ENCODE measurements at regions not wholly inside any gene's neighbourhood (a gene's known extent, or its start where the extent isn't known, plus 50 kb on each side); places are given as distances from the start of the nearest gene placed in this dataset.

DNA sequence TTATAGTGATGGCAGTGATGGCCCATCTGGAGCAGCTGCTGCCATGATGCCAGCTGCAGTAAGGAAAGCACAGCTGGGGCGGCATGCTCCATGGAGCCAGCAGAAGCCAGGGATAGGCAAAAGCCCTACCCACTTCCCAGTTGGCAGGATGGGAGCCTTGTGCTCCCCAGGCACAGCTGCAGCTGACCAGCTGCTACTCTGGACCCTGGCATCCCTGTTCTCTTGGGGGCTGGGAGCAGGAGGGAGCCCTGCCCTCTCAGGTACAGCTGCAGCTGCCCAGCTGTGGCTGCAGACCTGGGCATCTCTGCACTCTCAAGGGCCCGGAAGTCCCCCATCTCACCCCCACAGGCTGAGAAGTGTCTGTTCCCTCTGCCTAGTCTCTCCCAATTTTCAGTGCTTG is 531.9 kb downstream of the PCDH18 start:
- intact Hi-C loops (cut with DNase I; ENCODE audit: low total_unique reads), result no loop called here
- Histone ChIP-seq H3K27me3 (no peaks in the 10 kb centered on the region), H3K4me1 (no peaks in the 10 kb centered on the region), H3K9me3 (peaks cover 2 to 48% (median 13%) of the 10 kb centered on the region in 4 donors), H3K4me3 (no peak overlapping the region), H3K36me3 (no peaks in the 10 kb centered on the region), H3K27ac (no peak overlapping the region)
- no peak for TF ChIP-seq POLR2A (IDR thresholded peaks at IDR 0.05)
- TF ChIP-seq, protein P1, sequence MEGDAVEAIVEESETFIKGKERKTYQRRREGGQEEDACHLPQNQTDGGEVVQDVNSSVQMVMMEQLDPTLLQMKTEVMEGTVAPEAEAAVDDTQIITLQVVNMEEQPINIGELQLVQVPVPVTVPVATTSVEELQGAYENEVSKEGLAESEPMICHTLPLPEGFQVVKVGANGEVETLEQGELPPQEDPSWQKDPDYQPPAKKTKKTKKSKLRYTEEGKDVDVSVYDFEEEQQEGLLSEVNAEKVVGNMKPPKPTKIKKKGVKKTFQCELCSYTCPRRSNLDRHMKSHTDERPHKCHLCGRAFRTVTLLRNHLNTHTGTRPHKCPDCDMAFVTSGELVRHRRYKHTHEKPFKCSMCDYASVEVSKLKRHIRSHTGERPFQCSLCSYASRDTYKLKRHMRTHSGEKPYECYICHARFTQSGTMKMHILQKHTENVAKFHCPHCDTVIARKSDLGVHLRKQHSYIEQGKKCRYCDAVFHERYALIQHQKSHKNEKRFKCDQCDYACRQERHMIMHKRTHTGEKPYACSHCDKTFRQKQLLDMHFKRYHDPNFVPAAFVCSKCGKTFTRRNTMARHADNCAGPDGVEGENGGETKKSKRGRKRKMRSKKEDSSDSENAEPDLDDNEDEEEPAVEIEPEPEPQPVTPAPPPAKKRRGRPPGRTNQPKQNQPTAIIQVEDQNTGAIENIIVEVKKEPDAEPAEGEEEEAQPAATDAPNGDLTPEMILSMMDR (IDR thresholded peaks at IDR 0.05), result no peak
- no peak for TF ChIP-seq POLR2AphosphoS5 (IDR thresholded peaks at IDR 0.05)
- TF ChIP-seq EP300 (IDR thresholded peaks at IDR 0.05), result no peak
- DNase-seq, result no peak
- 38 to 100% (median 97%) methylated on average over 1 to 2 of the region's 2 CpGs for WGBS, 5 donors

DNA sequence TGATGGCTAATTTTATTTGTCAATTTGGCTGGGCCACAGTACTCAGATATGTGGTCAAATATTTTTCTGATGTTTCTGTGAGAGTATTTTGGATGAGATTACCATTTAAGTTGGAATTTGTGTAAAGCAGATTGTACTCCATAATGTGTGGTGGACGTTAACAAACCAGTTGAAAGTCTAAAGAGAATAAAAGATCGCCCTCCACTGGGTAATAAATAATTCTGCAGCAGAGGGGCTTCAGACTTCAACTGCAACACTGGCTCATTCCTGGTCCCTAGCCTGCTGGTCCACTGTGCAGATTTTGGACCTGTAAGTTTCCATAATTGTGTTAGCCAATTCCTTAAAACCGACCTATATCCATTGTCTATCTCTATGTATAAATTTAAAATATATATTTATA is 540.3 kb downstream of the PCDH18 start:
- DNase-seq, result no peak
- WGBS, 5 donors, result 47 to 65% (median 53%) methylated on average over 3 of the region's 3 CpGs
- no peak overlapping the region for H3K27ac ChIP-seq
- intact Hi-C loops (cut with DNase I; ENCODE audit: low total_unique reads), result no loop called here
- no peaks in the 10 kb centered on the region for H3K36me3 ChIP-seq
- TF ChIP-seq EP300 (IDR thresholded peaks at IDR 0.05), result no peak
- no peak for TF ChIP-seq POLR2A (IDR thresholded peaks at IDR 0.05)
- no peak for TF ChIP-seq POLR2AphosphoS5 (IDR thresholded peaks at IDR 0.05)
- TF ChIP-seq, protein P1 (IDR thresholded peaks at IDR 0.05), result no peak
- H3K4me3 ChIP-seq, result no peak overlapping the region
- peaks cover 0 to 7% (median 5%) of the 10 kb centered on the region in 4 donors for H3K9me3 ChIP-seq
- no peaks in the 10 kb centered on the region for H3K27me3 ChIP-seq
- no peaks in the 10 kb centered on the region for H3K4me1 ChIP-seq

DNA sequence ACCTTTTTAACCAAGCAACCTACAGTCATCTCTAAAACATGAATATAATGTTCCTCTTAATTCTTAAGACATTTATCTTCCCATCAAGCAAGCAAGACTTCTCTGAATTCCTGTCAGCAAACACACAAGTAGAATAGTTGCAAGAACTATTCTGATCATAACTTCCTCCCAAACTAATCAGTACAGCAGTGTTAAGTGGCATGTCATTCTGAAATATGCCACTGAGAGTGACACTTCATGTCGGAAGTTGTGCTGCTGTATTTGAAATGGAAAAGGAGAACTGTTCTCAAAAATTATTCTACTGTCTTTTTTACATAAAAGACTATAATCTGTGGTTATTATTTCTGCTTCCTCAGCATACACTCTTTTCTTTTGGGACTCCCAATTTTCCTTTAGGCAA is 546.6 kb downstream of the PCDH18 start:
- no peak for DNase-seq
- intact Hi-C loops (cut with DNase I; ENCODE audit: low total_unique reads), result no loop called here
- no peaks in the 10 kb centered on the region for H3K27me3 ChIP-seq
- no peak overlapping the region for H3K27ac ChIP-seq
- no peak overlapping the region for H3K4me3 ChIP-seq
- WGBS, 5 donors, result 45 to 71% (median 69%) methylated on average over 1 of the region's 1 CpG
- no peaks in the 10 kb centered on the region for H3K4me1 ChIP-seq
- TF ChIP-seq, protein P1 (IDR thresholded peaks at IDR 0.05), result no peak
- no peak for TF ChIP-seq POLR2A (IDR thresholded peaks at IDR 0.05)
- no peak for TF ChIP-seq EP300 (IDR thresholded peaks at IDR 0.05)
- no peak for TF ChIP-seq POLR2AphosphoS5 (IDR thresholded peaks at IDR 0.05)
- no peaks in the 10 kb centered on the region for H3K36me3 ChIP-seq
- peaks cover 0 to 7% (median 3%) of the 10 kb centered on the region in 4 donors for H3K9me3 ChIP-seq

DNA sequence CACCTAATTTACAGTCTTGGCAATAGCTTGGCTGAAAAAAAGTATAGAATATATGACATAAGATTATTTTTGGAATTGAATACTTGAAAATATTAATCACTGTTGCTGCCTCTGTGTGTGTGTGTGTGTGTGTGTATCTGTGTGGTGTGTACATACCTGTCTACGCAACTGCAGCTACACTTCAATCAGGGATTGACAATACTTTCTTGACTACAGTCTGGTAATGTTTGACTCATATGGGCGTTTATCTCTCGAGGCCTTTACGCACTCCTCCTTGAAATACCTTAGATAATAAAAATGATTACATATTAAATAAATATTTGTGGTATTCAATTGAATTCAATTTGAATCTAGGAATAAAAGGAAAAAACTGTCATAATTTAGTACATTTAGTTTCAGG is 565.2 kb downstream of the PCDH18 start:
- no peaks in the 10 kb centered on the region for H3K4me1 ChIP-seq
- intact Hi-C loops (cut with DNase I; ENCODE audit: low total_unique reads), result no loop called here
- 37 to 69% (median 45%) methylated on average over 4 of the region's 4 CpGs for WGBS, 5 donors
- no peaks in the 10 kb centered on the region for H3K36me3 ChIP-seq
- H3K9me3 ChIP-seq, result no peaks in the 10 kb centered on the region
- DNase-seq, result no peak
- TF ChIP-seq, protein P1 (IDR thresholded peaks at IDR 0.05), result no peak
- no peak for TF ChIP-seq POLR2AphosphoS5 (IDR thresholded peaks at IDR 0.05)
- no peak for TF ChIP-seq EP300 (IDR thresholded peaks at IDR 0.05)
- no peak for TF ChIP-seq POLR2A (IDR thresholded peaks at IDR 0.05)
- H3K27me3 ChIP-seq, result no peaks in the 10 kb centered on the region
- no peak overlapping the region for H3K4me3 ChIP-seq
- H3K27ac ChIP-seq, result no peak overlapping the region

All from stomach (tissue), 8 donors.